Suprapubic skin (tissue), 4 donors: ENCODE measurements at regions not wholly inside any gene's neighbourhood (a gene's known extent, or its start where the extent isn't known, plus 50 kb on each side); places are given as distances from the start of the nearest gene placed in this dataset.

ENCODE experiments used
- CTCF ChIP-seq, 2 donors: fragments of 200-600 bp in 1 of 2; fragments of 450-650 bp in 1 of 2; sonication (generic) in 1 of 2; IDR thresholded peaks; one replicate each; pipeline ENCODE4 v1.5.1; 2016 to 2019; ENCODE audit warnings: antibody characterized with exemption in 2 of 2, mild to moderate bottlenecking in 1 of 2, moderate library complexity in 1 of 2
- EP300 ChIP-seq: sonication (generic); formaldehyde crosslinking; IDR thresholded peaks from one replicate; pipeline ENCODE4 v1.6.1; 2017; ENCODE audit warnings: antibody characterized with exemption
- POLR2A ChIP-seq, 2 donors: fragments of 450-650 bp; IDR thresholded peaks; one replicate each; pipeline ENCODE4 v1.6.1; 2017; ENCODE audit warnings: antibody characterized with exemption in 2 of 2, mild to moderate bottlenecking in 2 of 2, moderate library complexity in 2 of 2
- POLR2AphosphoS5 ChIP-seq, 3 donors: sonication (generic); formaldehyde crosslinking; IDR thresholded peaks; one replicate each; pipeline ENCODE4 v1.6.1; 2017; ENCODE audit warnings: antibody characterized with exemption in 3 of 3

DNA sequence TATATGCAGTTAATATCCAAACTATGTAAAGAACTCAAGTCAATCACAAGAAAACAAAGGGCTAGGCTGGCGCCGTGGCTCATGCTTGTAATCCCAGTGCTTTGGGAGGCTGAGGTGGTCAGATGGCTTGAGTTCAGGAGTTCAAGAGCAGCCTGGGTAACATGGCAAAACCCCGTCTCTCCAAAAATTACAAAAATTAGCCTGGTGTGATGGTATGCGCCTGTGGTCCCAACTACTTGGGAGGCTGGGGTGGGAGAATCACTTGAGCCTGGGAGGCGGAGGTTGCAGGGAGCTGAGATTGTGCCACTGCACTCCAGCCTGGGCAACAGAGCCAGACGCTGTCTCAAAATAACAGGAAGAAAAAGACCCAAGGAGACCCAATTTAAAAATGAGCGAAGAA is 91.9 kb upstream of the ALKAL2 start:
- TF ChIP-seq EP300, result no peak
- TF ChIP-seq POLR2A (IDR thresholded peaks at IDR 0.05), result no peak
- no peak for TF ChIP-seq POLR2AphosphoS5 (IDR thresholded peaks at IDR 0.05)
- TF ChIP-seq CTCF (IDR thresholded peaks at IDR 0.05), result no peak
